Vagina (tissue), 2 donors: ENCODE measurements at regions not wholly inside any gene's neighbourhood (a gene's known extent, or its start where the extent isn't known, plus 50 kb on each side); places are given as distances from the start of the nearest gene placed in this dataset.
"Not testable (repeated sequence)": the region's sequence is repeated elsewhere in the genome, so short reads cannot be mapped to it uniquely, and the experiment has no call there.

Source experiments
- DNase-seq, 2 donors: peaks; one replicate each; pipeline ENCODE4 v3.0.0-alpha.2; 2017; ENCODE audit errors: extremely low spot score in 2 of 2
- H3K27ac ChIP-seq: fragments of 200-600 bp; sonication (generic); one replicate; pipeline ENCODE4 v1.5.1; 2019
- H3K27me3 ChIP-seq: fragments of 200-600 bp; sonication (generic); one replicate; pipeline ENCODE4 v1.5.1; 2019
- H3K36me3 ChIP-seq, 2 donors: fragments of 200-600 bp; sonication (generic); one replicate each; pipeline ENCODE4 v1.5.1; 2017 to 2019
- H3K4me1 ChIP-seq: fragments of 200-600 bp; sonication (generic); one replicate; pipeline ENCODE4 v1.5.1; 2019
- H3K4me3 ChIP-seq, 2 donors: fragments of 200-600 bp; sonication (generic); 1 replicate in 1 of 2; 2 replicates in 1 of 2; pipeline ENCODE4 v1.5.1; 2016 to 2019
- H3K9me3 ChIP-seq: fragments of 200-600 bp; sonication (generic); one replicate; pipeline ENCODE4 v1.5.1; 2019
- POLR2A ChIP-seq, 2 donors: fragments of 450-650 bp; IDR thresholded peaks; one replicate each; pipeline ENCODE4 v1.6.1; 2017; ENCODE audit warnings: antibody characterized with exemption in 2 of 2, mild to moderate bottlenecking in 2 of 2, moderate library complexity in 2 of 2
- POLR2AphosphoS5 ChIP-seq, 2 donors: sonication (generic); formaldehyde crosslinking; IDR thresholded peaks; one replicate each; pipeline ENCODE4 v1.9.0; 2017; ENCODE audit warnings: antibody characterized with exemption in 2 of 2, mild to moderate bottlenecking in 2 of 2, low read depth in 1 of 2; ENCODE audit not compliant: insufficient read depth in 1 of 2
- intact Hi-C: fragments of 100-400 bp; cut with DNase I; formaldehyde crosslinking; loops from one replicate; pipeline ENCODE4 v1.15.1; 2023
- TF ChIP-seq, protein P1 (sequence below), 3 experiments: fragments of 450-650 bp in 2 of 3; fragments of 200-600 bp in 1 of 3; sonication (generic) in 1 of 3; IDR thresholded peaks; one replicate each; pipeline ENCODE4 v1.5.1; 2017 to 2019; ENCODE audit warnings: antibody characterized with exemption in 3 of 3, mild to moderate bottlenecking in 2 of 3, moderate library complexity in 2 of 3

DNA sequence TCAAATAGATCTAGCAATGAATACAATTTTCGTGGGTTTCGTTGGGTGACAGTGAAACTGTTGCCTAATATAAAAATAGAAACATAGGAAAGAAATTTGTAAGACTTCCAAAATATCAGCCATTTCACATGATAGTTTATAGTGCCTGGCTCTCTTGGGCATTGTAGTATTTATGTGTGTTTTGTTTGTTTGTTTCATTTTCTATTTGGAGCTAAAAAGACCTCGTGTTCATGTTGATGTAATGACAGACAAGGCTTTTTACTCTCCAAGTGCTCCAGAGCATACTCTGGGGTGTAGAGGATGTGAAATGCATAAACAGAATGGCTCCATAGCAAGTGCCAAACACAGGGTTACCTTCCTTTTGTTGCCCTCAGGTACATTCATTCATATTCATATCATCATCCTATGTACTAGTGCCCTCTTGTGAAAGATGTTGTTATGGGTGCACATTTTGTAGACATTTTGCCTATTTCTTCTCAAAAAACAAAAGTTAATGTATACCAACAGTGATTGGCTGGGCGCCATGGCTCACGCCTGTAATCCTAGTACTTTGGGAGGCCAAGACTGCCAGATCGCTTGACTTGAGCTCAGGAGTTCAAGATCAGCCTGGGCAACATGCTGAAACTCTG lies 100.7 kb upstream of the AMOT start:
- Histone ChIP-seq H3K4me1 (no peaks in the 10 kb centered on the region), H3K27me3 (no peaks in the 10 kb centered on the region), H3K4me3 (no peak overlapping the region), H3K36me3 (no peaks in the 10 kb centered on the region), H3K27ac (no peak overlapping the region), H3K9me3 (no peaks in the 10 kb centered on the region)
- DNase-seq: no peak
- TF ChIP-seq POLR2A (IDR thresholded peaks at IDR 0.05): no peak
- TF ChIP-seq, protein P1, sequence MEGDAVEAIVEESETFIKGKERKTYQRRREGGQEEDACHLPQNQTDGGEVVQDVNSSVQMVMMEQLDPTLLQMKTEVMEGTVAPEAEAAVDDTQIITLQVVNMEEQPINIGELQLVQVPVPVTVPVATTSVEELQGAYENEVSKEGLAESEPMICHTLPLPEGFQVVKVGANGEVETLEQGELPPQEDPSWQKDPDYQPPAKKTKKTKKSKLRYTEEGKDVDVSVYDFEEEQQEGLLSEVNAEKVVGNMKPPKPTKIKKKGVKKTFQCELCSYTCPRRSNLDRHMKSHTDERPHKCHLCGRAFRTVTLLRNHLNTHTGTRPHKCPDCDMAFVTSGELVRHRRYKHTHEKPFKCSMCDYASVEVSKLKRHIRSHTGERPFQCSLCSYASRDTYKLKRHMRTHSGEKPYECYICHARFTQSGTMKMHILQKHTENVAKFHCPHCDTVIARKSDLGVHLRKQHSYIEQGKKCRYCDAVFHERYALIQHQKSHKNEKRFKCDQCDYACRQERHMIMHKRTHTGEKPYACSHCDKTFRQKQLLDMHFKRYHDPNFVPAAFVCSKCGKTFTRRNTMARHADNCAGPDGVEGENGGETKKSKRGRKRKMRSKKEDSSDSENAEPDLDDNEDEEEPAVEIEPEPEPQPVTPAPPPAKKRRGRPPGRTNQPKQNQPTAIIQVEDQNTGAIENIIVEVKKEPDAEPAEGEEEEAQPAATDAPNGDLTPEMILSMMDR (IDR thresholded peaks at IDR 0.05): no peak
- intact Hi-C loops: no loop called here

DNA sequence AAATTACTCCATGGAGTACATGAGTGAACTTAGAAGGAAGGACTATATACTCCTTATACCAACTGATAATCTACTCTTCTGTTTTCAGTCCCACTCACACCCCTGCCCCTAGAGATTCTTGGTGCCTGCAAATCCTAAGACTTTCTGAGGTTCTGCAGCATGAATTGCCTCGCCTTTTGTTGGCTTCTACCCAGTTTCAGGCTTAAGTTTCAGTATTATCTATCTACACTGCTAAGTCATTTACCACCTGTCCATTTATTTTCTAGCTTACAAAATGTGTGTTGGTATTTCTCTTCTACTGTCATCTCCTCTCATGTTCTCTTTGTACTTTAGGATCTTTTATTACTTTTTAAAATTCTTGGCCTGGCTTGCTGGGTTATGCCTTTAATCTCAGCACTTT lies 94.4 kb upstream of the AMOT start:
- no peaks in the 10 kb centered on the region for H3K27me3 ChIP-seq
- intact Hi-C loops: no loop called here
- H3K9me3 ChIP-seq: no peaks in the 10 kb centered on the region
- H3K4me3 ChIP-seq: no peak overlapping the region
- no peaks in the 10 kb centered on the region for H3K4me1 ChIP-seq
- no peaks in the 10 kb centered on the region for H3K36me3 ChIP-seq
- DNase-seq: no peak
- no peak overlapping the region for H3K27ac ChIP-seq
- TF ChIP-seq, protein P1 (IDR thresholded peaks at IDR 0.05): no peak
- TF ChIP-seq POLR2AphosphoS5 (IDR thresholded peaks at IDR 0.05; ENCODE audit: insufficient read depth in 1 of 2, low read depth in 1 of 2) (no peak), POLR2A (IDR thresholded peaks at IDR 0.05) (no peak)

DNA sequence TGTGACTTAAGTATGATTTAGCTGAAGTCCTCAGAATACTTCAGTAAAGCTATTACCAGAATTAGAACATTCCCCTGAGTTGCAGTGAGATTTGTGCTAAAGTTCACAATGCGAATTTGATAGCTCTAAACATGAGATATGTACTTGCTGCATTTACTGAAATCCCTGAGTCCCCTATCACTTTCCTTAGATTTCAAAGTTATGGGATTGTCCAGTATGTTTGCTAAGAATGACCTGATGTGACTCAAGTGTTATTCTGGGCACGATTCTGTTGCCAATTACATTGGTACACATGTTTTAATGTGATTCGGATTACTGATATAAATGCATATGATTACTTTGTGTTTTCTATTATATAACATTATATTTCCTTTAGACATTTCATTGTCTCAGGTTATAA lies 91.3 kb upstream of the AMOT start:
- H3K4me1 ChIP-seq: no peaks in the 10 kb centered on the region
- intact Hi-C loops: no loop called here
- no peak overlapping the region for H3K4me3 ChIP-seq
- H3K27me3 ChIP-seq: no peaks in the 10 kb centered on the region
- no peaks in the 10 kb centered on the region for H3K9me3 ChIP-seq
- no peak for DNase-seq
- no peak overlapping the region for H3K27ac ChIP-seq
- TF ChIP-seq POLR2AphosphoS5 (IDR thresholded peaks at IDR 0.05; ENCODE audit: insufficient read depth in 1 of 2, low read depth in 1 of 2) (no peak), POLR2A (IDR thresholded peaks at IDR 0.05) (no peak)
- H3K36me3 ChIP-seq: no peaks in the 10 kb centered on the region

DNA sequence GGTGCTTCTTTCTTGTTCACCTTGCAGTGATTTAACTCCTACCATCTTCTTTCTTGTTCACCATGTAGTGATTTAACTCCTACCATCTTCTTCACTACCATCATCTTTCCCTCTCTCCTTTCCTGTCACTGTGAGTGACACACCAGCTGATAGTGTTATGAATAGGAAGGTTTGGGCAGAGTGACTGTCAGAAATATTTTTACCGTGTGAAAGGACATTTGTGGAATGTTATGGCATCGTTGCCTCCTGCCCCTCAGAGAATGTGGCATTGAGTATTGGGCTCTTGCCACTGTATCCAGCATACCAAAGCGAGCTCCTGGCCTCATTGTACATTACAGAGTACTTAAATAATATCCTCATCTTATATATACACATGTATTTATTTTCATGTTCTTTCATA lies 90.8 kb upstream of the AMOT start:
- no peak overlapping the region for H3K27ac ChIP-seq
- DNase-seq: no peak
- no peaks in the 10 kb centered on the region for H3K36me3 ChIP-seq
- no peak overlapping the region for H3K4me3 ChIP-seq
- no peaks in the 10 kb centered on the region for H3K27me3 ChIP-seq
- H3K4me1 ChIP-seq: no peaks in the 10 kb centered on the region
- TF ChIP-seq, protein P1 (IDR thresholded peaks at IDR 0.05): no peak
- TF ChIP-seq POLR2AphosphoS5 (IDR thresholded peaks at IDR 0.05; ENCODE audit: insufficient read depth in 1 of 2, low read depth in 1 of 2) (no peak), POLR2A (IDR thresholded peaks at IDR 0.05) (no peak)
- H3K9me3 ChIP-seq: no peaks in the 10 kb centered on the region
- intact Hi-C loops: no loop called here

- H3K9me3 ChIP-seq, DNase-seq, intact Hi-C loops, H3K27me3 ChIP-seq, H3K4me1 ChIP-seq, H3K36me3 ChIP-seq, H3K4me3 ChIP-seq, H3K27ac ChIP-seq: not testable (repeated sequence)
Observed at GRCh38 chrX:112923381-112923780, 82.8 kb upstream of the AMOT start.

- Histone ChIP-seq H3K9me3 (no peaks in the 10 kb centered on the region), H3K4me1 (no peaks in the 10 kb centered on the region), H3K36me3 (no peaks in the 10 kb centered on the region), H3K4me3 (no peak overlapping the region), H3K27ac (no peak overlapping the region), H3K27me3 (no peaks in the 10 kb centered on the region)
- intact Hi-C loops: no loop called here
- DNase-seq: no peak
- TF ChIP-seq, protein P1 (IDR thresholded peaks at IDR 0.05): no peak
- TF ChIP-seq POLR2AphosphoS5 (IDR thresholded peaks at IDR 0.05; ENCODE audit: insufficient read depth in 1 of 2, low read depth in 1 of 2): no peak
- no peak for TF ChIP-seq POLR2A (IDR thresholded peaks at IDR 0.05)
Observed at GRCh38 chrX:112913807-112914206, 73.2 kb upstream of the AMOT start.
